Liver (tissue), 3 donors: ENCODE measurements at regions not wholly inside any gene's neighbourhood (a gene's known extent, or its start where the extent isn't known, plus 50 kb on each side); places are given as distances from the start of the nearest gene placed in this dataset.

Experiments
- ATF3 ChIP-seq: IDR thresholded peaks from 2 replicates; pipeline ENCODE4 v1.6.1; 2016; ENCODE audit warnings: antibody characterized with exemption
- CTCF ChIP-seq: fragments of 150-350 bp; IDR thresholded peaks from 2 replicates; pipeline ENCODE4 v1.5.1; 2017; ENCODE audit warnings: improper control_type of control experiment, low read depth, low read length; ENCODE audit not compliant: missing input control
- EGR1 ChIP-seq, 2 donors: IDR thresholded peaks; 2 replicates each; pipeline ENCODE4 v1.6.1; 2016 to 2018; ENCODE audit warnings: antibody characterized with exemption in 2 of 2, low read depth in 2 of 2
- FOXA1 ChIP-seq: IDR thresholded peaks from 2 replicates; pipeline ENCODE4 v1.6.1; 2016; ENCODE audit warnings: antibody characterized with exemption
- HNF4A ChIP-seq, 2 donors: conservative IDR thresholded peaks; 2 replicates each; pipeline ENCODE4 v1.6.1; 2016; ENCODE audit warnings: antibody characterized with exemption in 2 of 2, mild to moderate bottlenecking in 2 of 2
- JUND ChIP-seq, 2 donors: IDR thresholded peaks; 2 replicates each; pipeline ENCODE4 v1.6.1; 2016; ENCODE audit warnings: antibody characterized with exemption in 2 of 2
- RAD21 ChIP-seq, 2 donors: IDR thresholded peaks; 2 replicates each; pipeline ENCODE4 v1.6.1; 2016; ENCODE audit warnings: antibody characterized with exemption in 2 of 2, mild to moderate bottlenecking in 2 of 2
- REST ChIP-seq: IDR thresholded peaks from 2 replicates; pipeline ENCODE4 v1.6.1; 2016; ENCODE audit warnings: antibody characterized with exemption, mild to moderate bottlenecking
- SP1 ChIP-seq: IDR thresholded peaks from 2 replicates; pipeline ENCODE4 v1.6.1; 2018; ENCODE audit warnings: antibody characterized with exemption, mild to moderate bottlenecking
- TAF1 ChIP-seq: conservative IDR thresholded peaks from 2 replicates; pipeline ENCODE4 v1.6.1; 2016; ENCODE audit warnings: antibody characterized with exemption, mild to moderate bottlenecking
- TF ChIP-seq, protein P1 (sequence below): IDR thresholded peaks from 2 replicates; pipeline ENCODE4 v1.6.1; 2016; ENCODE audit warnings: antibody characterized with exemption
- donor health status: healthy.
- donor health status: healthy.

DNA sequence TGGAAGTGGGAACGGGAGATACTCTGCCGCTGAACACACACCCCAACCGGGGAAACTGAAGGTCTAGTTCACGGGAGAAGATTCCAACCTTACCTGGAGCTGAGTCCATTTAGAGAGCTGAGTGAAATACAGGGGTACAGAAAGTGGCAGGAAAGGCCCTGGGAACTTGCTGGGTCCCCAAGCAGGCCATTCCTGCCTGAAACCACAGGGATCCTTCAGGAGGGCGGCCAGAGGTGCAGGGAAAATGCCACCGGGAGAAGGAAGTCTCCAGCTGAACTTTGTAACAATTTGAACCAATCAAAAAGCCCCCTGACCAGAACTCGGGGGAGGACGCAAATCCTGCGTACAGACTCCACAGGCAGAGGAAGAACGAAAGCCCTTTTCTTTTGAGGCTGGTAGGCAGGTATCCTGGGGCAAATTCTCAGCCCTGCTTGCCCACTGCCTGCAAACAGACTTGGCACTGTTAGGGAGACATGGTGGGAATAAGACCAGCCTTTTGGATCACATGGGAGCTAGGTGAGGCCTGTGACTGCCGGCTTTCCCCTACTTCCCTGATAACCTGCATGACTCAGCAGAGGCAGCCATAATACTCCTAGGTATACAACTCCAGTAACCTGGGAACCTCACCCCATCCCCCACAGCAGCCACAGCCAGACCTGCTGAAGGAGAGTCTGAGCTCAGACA, 170.9 kb downstream of the SEC23A start:
- TF ChIP-seq EGR1 (IDR thresholded peaks at IDR 0.05; ENCODE audit: low read depth in 2 of 2), result no peak
- no peak for TF ChIP-seq CTCF
- no peak for TF ChIP-seq JUND (IDR thresholded peaks at IDR 0.05)
- no peak for TF ChIP-seq TAF1
- TF ChIP-seq, protein P1, sequence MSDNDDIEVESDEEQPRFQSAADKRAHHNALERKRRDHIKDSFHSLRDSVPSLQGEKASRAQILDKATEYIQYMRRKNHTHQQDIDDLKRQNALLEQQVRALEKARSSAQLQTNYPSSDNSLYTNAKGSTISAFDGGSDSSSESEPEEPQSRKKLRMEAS, result no peak
- no peak for TF ChIP-seq REST
- no peak for TF ChIP-seq RAD21 (IDR thresholded peaks at IDR 0.05)
- no peak for TF ChIP-seq ATF3
- no peak for TF ChIP-seq FOXA1
- TF ChIP-seq SP1, result no peak
- no peak for TF ChIP-seq HNF4A (conservative IDR thresholded peaks at IDR 0.05)
